H1 (cell line): ENCODE measurements at regions not wholly inside any gene's neighbourhood (a gene's known extent, or its start where the extent isn't known, plus 50 kb on each side); places are given as distances from the start of the nearest gene placed in this dataset.

Source experiments
- BRCA1 ChIP-seq: IDR thresholded peaks from 2 replicates; pipeline ENCODE4 v1.6.1; 2012; ENCODE audit warnings: low read depth, low read length, improper control_type of control experiment
- RFX5 ChIP-seq: IDR thresholded peaks from 2 replicates; pipeline ENCODE4 v1.6.1; 2011; ENCODE audit warnings: low read depth, low read length, improper control_type of control experiment, borderline replicate concordance

- TF ChIP-seq BRCA1 (no peak), RFX5 (no peak)
These were observed 157.1 kb upstream of the SCN7A start (continued) for GRCh38 chr2:166651080-166651675.
